ENCODE measurements at regions not wholly inside any gene's neighbourhood (a gene's known extent, or its start where the extent isn't known, plus 50 kb on each side); places are given as distances from the start of the nearest gene placed in this dataset.
"Not testable (repeated sequence)": the region's sequence is repeated elsewhere in the genome, so short reads cannot be mapped to it uniquely, and the experiment has no call there.

DNA sequence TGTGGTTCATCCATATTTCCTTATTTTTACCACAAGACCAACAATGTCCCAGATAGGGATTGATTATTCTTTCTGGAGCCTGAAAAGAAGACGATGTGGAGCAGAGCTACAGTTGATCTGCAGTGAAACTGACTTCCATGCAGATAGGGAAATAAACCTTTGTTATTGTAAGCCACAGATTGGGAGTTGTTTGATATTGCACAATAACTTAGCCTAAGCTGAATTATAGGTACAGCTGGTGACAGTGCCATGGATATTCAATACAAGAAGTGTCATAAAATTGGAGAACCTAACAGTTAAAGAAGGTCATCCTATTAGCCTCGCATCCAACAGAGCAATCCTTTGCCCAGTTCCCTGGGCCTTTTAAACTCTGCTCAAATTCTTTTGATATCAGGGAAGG is 367.7 kb upstream of the PPP2R3A start:
- no peak for ATAC-seq
- Histone ChIP-seq H3K9me3 (no peaks in the 10 kb centered on the region), H3K27ac (no peak overlapping the region), H3K27me3 (peaks cover 3% of the 10 kb centered on the region), H3K4me3 (no peak overlapping the region), H3K4me1 (no peaks in the 10 kb centered on the region), H3K36me3 (no peaks in the 10 kb centered on the region)
- TF ChIP-seq POLR2AphosphoS5 (IDR thresholded peaks at IDR 0.05) (no peak), EP300 (IDR thresholded peaks at IDR 0.05) (no peak), POLR2A (IDR thresholded peaks at IDR 0.05) (no peak)
- TF ChIP-seq, protein P1, sequence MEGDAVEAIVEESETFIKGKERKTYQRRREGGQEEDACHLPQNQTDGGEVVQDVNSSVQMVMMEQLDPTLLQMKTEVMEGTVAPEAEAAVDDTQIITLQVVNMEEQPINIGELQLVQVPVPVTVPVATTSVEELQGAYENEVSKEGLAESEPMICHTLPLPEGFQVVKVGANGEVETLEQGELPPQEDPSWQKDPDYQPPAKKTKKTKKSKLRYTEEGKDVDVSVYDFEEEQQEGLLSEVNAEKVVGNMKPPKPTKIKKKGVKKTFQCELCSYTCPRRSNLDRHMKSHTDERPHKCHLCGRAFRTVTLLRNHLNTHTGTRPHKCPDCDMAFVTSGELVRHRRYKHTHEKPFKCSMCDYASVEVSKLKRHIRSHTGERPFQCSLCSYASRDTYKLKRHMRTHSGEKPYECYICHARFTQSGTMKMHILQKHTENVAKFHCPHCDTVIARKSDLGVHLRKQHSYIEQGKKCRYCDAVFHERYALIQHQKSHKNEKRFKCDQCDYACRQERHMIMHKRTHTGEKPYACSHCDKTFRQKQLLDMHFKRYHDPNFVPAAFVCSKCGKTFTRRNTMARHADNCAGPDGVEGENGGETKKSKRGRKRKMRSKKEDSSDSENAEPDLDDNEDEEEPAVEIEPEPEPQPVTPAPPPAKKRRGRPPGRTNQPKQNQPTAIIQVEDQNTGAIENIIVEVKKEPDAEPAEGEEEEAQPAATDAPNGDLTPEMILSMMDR (IDR thresholded peaks at IDR 0.05), result no peak
- 68 to 69% methylated on average over 2 of the region's 2 CpGs for WGBS, 2 donors (ENCODE audit: low coverage in 1 of 2)

- 63 to 66% methylated on average over 2 of the region's 2 CpGs for WGBS, 2 donors (ENCODE audit: low coverage in 1 of 2)
- no peak for ATAC-seq
- Histone ChIP-seq H3K27me3 (peaks cover 3% of the 10 kb centered on the region), H3K36me3 (no peaks in the 10 kb centered on the region), H3K9me3 (no peaks in the 10 kb centered on the region), H3K27ac (no peak overlapping the region), H3K4me3 (no peak overlapping the region), H3K4me1 (no peaks in the 10 kb centered on the region)
- TF ChIP-seq POLR2A (IDR thresholded peaks at IDR 0.05), result no peak
- TF ChIP-seq EP300 (IDR thresholded peaks at IDR 0.05), result no peak
- no peak for TF ChIP-seq POLR2AphosphoS5 (IDR thresholded peaks at IDR 0.05)
- TF ChIP-seq, protein P1 (IDR thresholded peaks at IDR 0.05), result no peak
Measured at GRCh38 chr3:135598597-135598996, 366.9 kb upstream of the PPP2R3A start.

GRCh38 chr3:135604512-135604911 is 361.0 kb upstream of the PPP2R3A start:
- H3K4me3 ChIP-seq, H3K27me3 ChIP-seq, H3K4me1 ChIP-seq, H3K36me3 ChIP-seq, ATAC-seq, H3K27ac ChIP-seq: not testable (repeated sequence)
- no CpG with 5 or more reads among the region's 10 CpGs for WGBS, 2 donors (ENCODE audit: low coverage in 1 of 2)
- H3K9me3 ChIP-seq, result peaks cover 0 to 18% (median 0%) of the 10 kb centered on the region in 3 donors

DNA sequence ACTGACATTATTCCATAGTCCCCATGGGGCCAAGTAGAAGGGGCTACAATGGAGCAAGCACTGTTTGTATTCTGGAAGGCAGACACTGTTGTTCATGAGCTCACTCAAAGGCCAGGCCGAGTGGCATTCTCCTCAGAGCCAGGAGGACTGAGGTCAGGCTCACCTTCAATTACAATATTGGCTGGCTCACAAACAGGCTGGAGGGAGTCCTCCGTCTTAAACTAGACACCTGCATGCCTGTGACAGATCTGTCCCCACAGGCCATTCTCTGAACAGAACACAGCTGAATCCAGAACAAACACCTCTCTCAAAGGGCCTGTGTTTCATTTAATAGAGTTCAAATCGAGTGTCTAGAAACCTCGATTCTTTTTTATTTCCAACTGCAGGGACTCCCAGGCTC is 347.4 kb upstream of the PPP2R3A start:
- no peak for ATAC-seq
- 64 to 77% methylated on average over 3 to 4 of the region's 4 CpGs for WGBS, 2 donors (ENCODE audit: low coverage in 1 of 2)

DNA sequence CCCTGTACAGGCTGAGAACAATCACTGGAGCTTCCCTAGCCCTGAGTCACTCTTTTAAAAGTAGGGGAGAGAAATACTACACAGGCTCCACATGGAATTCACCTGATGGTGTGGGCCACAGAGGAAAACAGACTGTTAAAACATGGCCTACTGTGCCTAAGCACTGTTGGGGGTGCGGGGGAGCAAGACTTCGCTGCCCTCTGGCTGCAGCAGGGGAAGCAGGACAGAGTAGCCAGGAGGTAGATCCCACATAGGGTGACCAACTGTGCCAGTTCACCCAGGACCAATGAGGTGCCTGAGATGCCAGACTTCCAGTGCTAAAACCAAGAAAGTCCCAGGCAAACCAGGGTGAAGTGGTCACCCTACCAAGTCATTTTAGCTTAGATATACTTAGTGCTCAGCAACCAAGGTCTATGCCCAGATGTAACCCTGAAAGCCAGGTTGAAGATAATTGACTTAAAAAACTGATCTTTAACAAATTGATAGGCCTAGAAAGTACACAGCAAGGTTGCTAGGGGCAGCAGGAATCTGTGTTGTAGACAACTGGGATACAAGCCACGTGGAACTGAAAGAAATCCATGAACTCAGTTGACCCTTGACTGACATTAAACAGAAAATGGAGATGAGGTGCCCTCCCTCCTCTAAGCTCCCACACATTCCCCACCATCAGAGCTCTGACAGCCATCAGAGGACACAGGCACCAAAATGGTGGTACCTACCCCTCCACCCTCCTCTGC is 344.2 kb upstream of the PPP2R3A start:
- 13 to 100% methylated on average over 1 of the region's 3 CpGs for WGBS, 2 donors (ENCODE audit: low coverage in 1 of 2)

More for the DNA sequence above, 347.4 kb upstream of the PPP2R3A start:
- Histone ChIP-seq H3K27ac (no peak overlapping the region), H3K9me3 (no peaks in the 10 kb centered on the region), H3K36me3 (no peaks in the 10 kb centered on the region), H3K4me3 (no peak overlapping the region), H3K27me3 (no peaks in the 10 kb centered on the region), H3K4me1 (no peaks in the 10 kb centered on the region)
- TF ChIP-seq EP300 (IDR thresholded peaks at IDR 0.05), result no peak
- TF ChIP-seq, protein P1 (IDR thresholded peaks at IDR 0.05), result no peak
- no peak for TF ChIP-seq POLR2A (IDR thresholded peaks at IDR 0.05)
- TF ChIP-seq POLR2AphosphoS5 (IDR thresholded peaks at IDR 0.05), result no peak

DNA sequence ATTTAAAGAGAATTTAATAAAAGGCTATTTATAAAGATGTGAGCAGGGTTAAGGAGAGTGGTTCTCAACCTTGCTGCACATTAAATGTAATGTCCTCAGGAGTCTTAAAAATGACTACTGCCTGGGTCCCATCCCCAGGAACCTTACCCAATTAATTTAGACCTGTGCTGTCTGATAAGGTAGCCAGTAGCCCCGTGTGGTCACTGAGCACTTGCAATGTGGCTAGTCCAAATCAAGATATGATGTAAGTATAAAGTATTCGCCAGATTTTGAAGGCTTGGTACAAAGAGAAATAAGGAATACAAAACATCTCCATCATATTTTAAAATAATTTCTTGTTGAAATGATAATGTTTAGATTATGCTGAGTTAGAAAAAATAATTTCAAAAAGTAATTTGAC is 343.3 kb upstream of the PPP2R3A start:
- Histone ChIP-seq H3K36me3 (no peaks in the 10 kb centered on the region), H3K4me1 (no peaks in the 10 kb centered on the region), H3K27ac (no peak overlapping the region), H3K4me3 (no peak overlapping the region), H3K9me3 (no peaks in the 10 kb centered on the region), H3K27me3 (no peaks in the 10 kb centered on the region)
- TF ChIP-seq POLR2AphosphoS5 (IDR thresholded peaks at IDR 0.05) (no peak), POLR2A (IDR thresholded peaks at IDR 0.05) (no peak), EP300 (IDR thresholded peaks at IDR 0.05) (no peak)
- TF ChIP-seq, protein P1 (IDR thresholded peaks at IDR 0.05), result no peak
- ATAC-seq, result no peak
- WGBS, 2 donors (ENCODE audit: low coverage in 1 of 2), result 46 to 62% methylated on average over 2 of the region's 2 CpGs

More for the DNA sequence above, 344.2 kb upstream of the PPP2R3A start:
- ATAC-seq, result no peak
- H3K9me3 ChIP-seq, result no peaks in the 10 kb centered on the region
- no peaks in the 10 kb centered on the region for H3K36me3 ChIP-seq
- H3K4me1 ChIP-seq, result no peaks in the 10 kb centered on the region
- no peak overlapping the region for H3K27ac ChIP-seq
- no peak for TF ChIP-seq POLR2A (IDR thresholded peaks at IDR 0.05)
- no peak overlapping the region for H3K4me3 ChIP-seq
- H3K27me3 ChIP-seq, result no peaks in the 10 kb centered on the region

All from gastroesophageal sphincter (tissue), 4 donors.